ENCODE measurements at regions not wholly inside any gene's neighbourhood (a gene's known extent, or its start where the extent isn't known, plus 50 kb on each side); places are given as distances from the start of the nearest gene placed in this dataset.

GRCh38 chr11:21625982-21626381, 566.9 kb upstream of the ANO5 start:
- no TSS peak for BruUV-seq (replicated peaks)
- Histone ChIP-seq H3K27ac (ENCODE audit: low read depth, low read length, poor library complexity, severe bottlenecking) (peak overlapping the region; percentile 46), H3K79me2 (ENCODE audit: insufficient read depth, low read depth, low read length) (no peaks in the 10 kb centered on the region), H3K36me3 (ENCODE audit: insufficient read depth, low read length) (no peaks in the 10 kb centered on the region), H3K4me2 (ENCODE audit: low read length) (peak overlapping the region; percentile 33; the same call in 1 of the 2 replicates), H3K4me1 (ENCODE audit: insufficient read depth, low read length, poor library complexity, severe bottlenecking) (peaks cover 14% of the 10 kb centered on the region), H4K20me1 (ENCODE audit: insufficient read depth, low read length) (no peaks in the 10 kb centered on the region), H2AFZ (ENCODE audit: low read length) (peak overlapping the region; percentile 39; the same call in 1 of the 2 replicates), H3K4me3 (ENCODE audit: low read depth, low read length, poor library complexity, severe bottlenecking) (no peak overlapping the region), H3K9me2 (ENCODE audit: insufficient read depth, low read length) (no peaks in the 10 kb centered on the region), H3K9me3 (ENCODE audit: low read length) (no peaks in the 10 kb centered on the region)
- peak; percentile 69 for DNase-seq (ENCODE audit: low spot score)
- intact Hi-C loops (cut with micrococcal nuclease; ENCODE audit: unreplicated experiment), result no loop called here
- ChIA-PET POLR2A (interaction anchor here (0.7 to 1.7 kb wide), 2 partner anchors 8 to 14 kb away, joined by 3 to 8 read pairs; no protein-coding TSS in a partner anchor), CTCF (ENCODE audit: unreplicated experiment) (interaction anchor here (1.3 kb wide), 1 partner anchor 14 kb away, joined by 4 read pairs; no protein-coding TSS in a partner anchor)
- TF ChIP-seq CTCF (conservative IDR thresholded peaks at IDR 0.05; ENCODE audit: low read length) (no peak), EZH2phosphoT487 (IDR thresholded peaks at IDR 0.05; ENCODE audit: borderline replicate concordance, low read depth, low read length) (no peak)

DNA sequence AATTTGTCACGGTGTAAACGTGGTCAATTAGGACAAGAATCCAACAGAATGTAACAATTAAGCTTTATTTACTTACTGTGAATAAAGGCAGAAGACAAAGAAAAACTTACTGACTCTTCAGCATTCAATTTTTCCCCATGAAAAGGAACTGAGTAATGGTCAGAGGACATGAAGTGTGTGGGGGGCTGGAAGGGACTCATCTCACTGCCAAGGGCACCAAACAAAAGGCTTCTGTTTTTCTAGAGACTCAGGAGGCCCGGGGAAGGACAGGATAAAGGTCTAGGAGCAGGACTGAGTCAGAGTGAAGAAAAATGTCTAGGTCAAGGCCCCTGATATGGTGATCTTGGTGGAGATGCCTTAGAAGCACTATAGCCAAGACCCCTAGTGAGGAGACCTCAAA, 564.2 kb upstream of the ANO5 start:
- no TSS peak for BruUV-seq (replicated peaks)
- ChIA-PET CTCF (ENCODE audit: unreplicated experiment) (no interaction called here), POLR2A (no interaction called here)
- peaks cover 14% of the 10 kb centered on the region for H3K4me1 ChIP-seq (ENCODE audit: insufficient read depth, low read length, poor library complexity, severe bottlenecking)
- no peak for DNase-seq (ENCODE audit: low spot score)
- H3K4me3 ChIP-seq (ENCODE audit: low read depth, low read length, poor library complexity, severe bottlenecking), result no peak overlapping the region
- H3K9me2 ChIP-seq (ENCODE audit: insufficient read depth, low read length), result no peaks in the 10 kb centered on the region
- no peak overlapping the region for H3K27ac ChIP-seq (ENCODE audit: low read depth, low read length, poor library complexity, severe bottlenecking)
- H3K36me3 ChIP-seq (ENCODE audit: insufficient read depth, low read length), result no peaks in the 10 kb centered on the region
- no peak overlapping the region for H2AFZ ChIP-seq (ENCODE audit: low read length)
- intact Hi-C loops (cut with micrococcal nuclease; ENCODE audit: unreplicated experiment), result no loop called here
- H3K79me2 ChIP-seq (ENCODE audit: insufficient read depth, low read depth, low read length), result no peaks in the 10 kb centered on the region
- no peaks in the 10 kb centered on the region for H4K20me1 ChIP-seq (ENCODE audit: insufficient read depth, low read length)
- TF ChIP-seq CTCF (conservative IDR thresholded peaks at IDR 0.05; ENCODE audit: low read length), result no peak
- no peak for TF ChIP-seq EZH2phosphoT487 (IDR thresholded peaks at IDR 0.05; ENCODE audit: borderline replicate concordance, low read depth, low read length)
- no peak overlapping the region for H3K4me2 ChIP-seq (ENCODE audit: low read length)
- H3K9me3 ChIP-seq (ENCODE audit: low read length), result no peaks in the 10 kb centered on the region

GRCh38 chr11:21630934-21631478, 561.9 kb upstream of the ANO5 start:
- Histone ChIP-seq H3K27ac (ENCODE audit: low read depth, low read length, poor library complexity, severe bottlenecking) (no peak overlapping the region), H4K20me1 (ENCODE audit: insufficient read depth, low read length) (no peaks in the 10 kb centered on the region), H3K9me2 (ENCODE audit: insufficient read depth, low read length) (no peaks in the 10 kb centered on the region), H3K79me2 (ENCODE audit: insufficient read depth, low read depth, low read length) (no peaks in the 10 kb centered on the region), H3K4me3 (ENCODE audit: low read depth, low read length, poor library complexity, severe bottlenecking) (no peak overlapping the region), H3K4me2 (ENCODE audit: low read length) (no peak overlapping the region), H3K4me1 (ENCODE audit: insufficient read depth, low read length, poor library complexity, severe bottlenecking) (peaks cover 6% of the 10 kb centered on the region), H3K9me3 (ENCODE audit: low read length) (no peaks in the 10 kb centered on the region), H3K36me3 (ENCODE audit: insufficient read depth, low read length) (no peaks in the 10 kb centered on the region), H2AFZ (ENCODE audit: low read length) (no peak overlapping the region)
- POLR2A ChIA-PET, result no interaction called here
- BruUV-seq (replicated peaks), result no TSS peak
- CTCF ChIA-PET (ENCODE audit: unreplicated experiment), result no interaction called here
- no peak for TF ChIP-seq CTCF (conservative IDR thresholded peaks at IDR 0.05; ENCODE audit: low read length)
- no peak for TF ChIP-seq EZH2phosphoT487 (IDR thresholded peaks at IDR 0.05; ENCODE audit: borderline replicate concordance, low read depth, low read length)
- intact Hi-C loops (cut with micrococcal nuclease; ENCODE audit: unreplicated experiment), result no loop called here
- DNase-seq (ENCODE audit: low spot score), result no peak
